BLaER1 (cell line): ENCODE measurements at regions not wholly inside any gene's neighbourhood (a gene's known extent, or its start where the extent isn't known, plus 50 kb on each side); places are given as distances from the start of the nearest gene placed in this dataset.

ENCODE experiments used
- H3K27ac ChIP-seq: shearing (Covaris generic); formaldehyde crosslinking; 2 replicates; pipeline ENCODE4 v1.8.1; 2022
- H3K27me3 ChIP-seq: shearing (Covaris generic); formaldehyde crosslinking; 2 replicates; pipeline ENCODE4 v1.8.1; 2022
- H3K36me3 ChIP-seq: shearing (Covaris generic); formaldehyde crosslinking; 2 replicates; pipeline ENCODE4 v1.8.1; 2022
- H3K4me1 ChIP-seq: shearing (Covaris generic); formaldehyde crosslinking; 2 replicates; pipeline ENCODE4 v1.8.1; 2022
- H3K4me2 ChIP-seq: shearing (Covaris generic); formaldehyde crosslinking; 2 replicates; pipeline ENCODE4 v1.8.1; 2022
- H3K4me3 ChIP-seq: shearing (Covaris generic); formaldehyde crosslinking; 2 replicates; pipeline ENCODE4 v1.8.1; 2022
- H3K9ac ChIP-seq: shearing (Covaris generic); formaldehyde crosslinking; 2 replicates; pipeline ENCODE4 v1.8.1; 2022
- H3K9me3 ChIP-seq: shearing (Covaris generic); formaldehyde crosslinking; 2 replicates; pipeline ENCODE4 v1.8.1; 2022
- H4K20me1 ChIP-seq: shearing (Covaris generic); formaldehyde crosslinking; 2 replicates; pipeline ENCODE4 v1.8.1; 2022
- Cebpa-rat ChIP-seq: shearing (Covaris generic); IDR thresholded peaks from 2 replicates; pipeline ENCODE4 v1.8.1; 2022

DNA sequence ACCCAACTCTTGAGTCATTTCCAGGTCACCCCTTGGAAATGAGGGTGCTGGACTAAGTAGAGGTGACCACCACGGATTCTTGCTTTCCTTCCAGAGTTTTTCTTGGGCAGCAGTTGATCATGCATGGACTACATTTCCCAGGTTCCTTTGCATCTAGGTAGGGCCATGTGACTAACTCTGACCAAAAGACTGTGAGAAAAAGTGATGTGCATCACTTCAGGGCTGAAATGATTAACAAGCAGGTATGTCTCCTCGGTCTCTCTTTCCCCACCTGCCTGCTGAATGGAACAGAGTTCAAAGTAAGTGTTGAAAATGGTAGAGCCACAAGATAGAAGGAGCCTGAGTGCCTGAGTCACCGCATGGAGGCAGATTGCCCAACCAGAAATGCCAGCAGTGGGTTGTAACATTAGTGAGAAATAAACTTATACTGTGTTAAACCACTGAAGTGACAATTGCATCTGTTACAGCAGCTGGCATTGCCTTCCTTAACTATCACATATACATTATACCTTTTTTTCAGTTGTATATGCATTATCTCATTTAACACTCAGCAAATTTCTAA is 113.5 kb downstream of the MN1 start:
- Histone ChIP-seq H3K9me3 (peaks cover 9% of the 10 kb centered on the region; the same call in 1 of the 2 replicates), H4K20me1 (no peaks in the 10 kb centered on the region), H3K9ac (no peak overlapping the region), H3K4me1 (no peaks in the 10 kb centered on the region), H3K27ac (no peak overlapping the region), H3K4me2 (no peak overlapping the region), H3K27me3 (no peaks in the 10 kb centered on the region), H3K36me3 (no peaks in the 10 kb centered on the region), H3K4me3 (no peak overlapping the region)
- no peak for TF ChIP-seq Cebpa-rat

DNA sequence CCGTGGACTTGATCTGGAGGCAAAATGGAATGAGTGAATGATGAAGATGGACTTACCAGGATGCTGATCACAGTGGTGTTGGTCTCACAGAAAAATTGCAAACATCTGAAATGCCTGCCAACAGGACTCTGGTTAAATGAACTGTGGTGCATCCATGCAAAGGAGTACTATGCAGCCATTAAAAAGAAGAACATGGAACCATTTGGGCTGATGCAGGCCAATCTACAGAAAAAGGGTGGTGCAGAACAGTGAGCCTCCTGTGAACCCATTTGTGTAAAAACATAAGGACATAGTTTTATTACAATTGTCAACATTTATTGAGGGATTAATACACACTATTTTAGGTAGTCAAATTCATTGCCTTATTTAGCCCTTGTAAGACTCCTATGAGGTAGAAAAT is 111.9 kb downstream of the MN1 start:
- H3K4me1 ChIP-seq: no peaks in the 10 kb centered on the region
- no peaks in the 10 kb centered on the region for H3K36me3 ChIP-seq
- TF ChIP-seq Cebpa-rat: no peak
- H3K27me3 ChIP-seq: no peaks in the 10 kb centered on the region
- H3K27ac ChIP-seq: no peak overlapping the region
- H3K4me2 ChIP-seq: no peak overlapping the region
- no peak overlapping the region for H3K4me3 ChIP-seq
- no peaks in the 10 kb centered on the region for H4K20me1 ChIP-seq
- no peak overlapping the region for H3K9ac ChIP-seq
- peaks cover 9% of the 10 kb centered on the region; the same call in 1 of the 2 replicates for H3K9me3 ChIP-seq

DNA sequence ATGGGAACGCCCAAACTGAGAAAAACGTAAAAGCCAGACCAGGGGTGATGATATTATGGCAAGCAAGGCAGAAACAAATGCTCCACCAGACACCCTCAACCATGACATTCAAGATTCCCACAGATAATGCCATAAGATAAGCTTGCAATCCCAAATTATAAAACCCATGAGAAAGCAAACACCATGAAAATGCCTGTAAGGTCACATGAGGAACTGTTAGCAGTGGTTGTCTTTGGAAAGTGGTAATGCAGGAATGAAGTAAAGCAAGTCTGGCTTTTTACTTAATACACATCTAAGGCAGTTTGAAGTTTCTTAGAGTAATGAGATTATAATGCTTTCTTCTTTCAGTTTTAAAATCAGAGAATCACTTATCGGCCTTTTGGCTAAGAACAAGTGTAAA is 111.0 kb downstream of the MN1 start:
- no peak for TF ChIP-seq Cebpa-rat

DNA sequence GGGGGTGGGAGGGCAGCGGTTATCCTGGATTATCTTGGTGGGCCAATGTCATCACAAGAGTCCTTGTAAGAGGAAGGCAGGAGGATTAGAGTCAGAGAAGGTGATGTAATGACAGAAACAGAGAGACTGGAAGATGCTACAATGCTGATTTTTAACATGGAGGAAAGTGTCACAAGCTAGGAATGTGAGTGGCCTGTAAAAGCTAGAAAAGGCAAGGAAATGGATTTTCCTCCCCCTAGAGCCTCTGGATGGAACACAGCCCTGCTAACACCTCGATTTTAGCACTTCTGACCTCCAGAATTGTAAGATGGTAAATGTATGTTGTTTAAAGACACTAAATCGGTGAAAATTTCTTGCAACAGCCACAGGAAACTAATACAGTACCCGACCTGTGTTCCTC is 109.3 kb downstream of the MN1 start:
- Histone ChIP-seq H3K27ac (no peak overlapping the region), H3K4me3 (no peak overlapping the region), H3K36me3 (no peaks in the 10 kb centered on the region), H3K27me3 (no peaks in the 10 kb centered on the region), H3K9me3 (peaks cover 22% of the 10 kb centered on the region), H3K9ac (no peak overlapping the region), H3K4me2 (no peak overlapping the region), H3K4me1 (no peaks in the 10 kb centered on the region), H4K20me1 (no peaks in the 10 kb centered on the region)
- no peak for TF ChIP-seq Cebpa-rat

More for the DNA sequence above, 111.0 kb downstream of the MN1 start:
- Histone ChIP-seq H3K27ac (no peak overlapping the region), H3K4me3 (no peak overlapping the region), H4K20me1 (no peaks in the 10 kb centered on the region), H3K4me1 (no peaks in the 10 kb centered on the region), H3K9me3 (peaks cover 9% of the 10 kb centered on the region; the same call in 1 of the 2 replicates), H3K36me3 (no peaks in the 10 kb centered on the region), H3K27me3 (no peaks in the 10 kb centered on the region), H3K9ac (no peak overlapping the region), H3K4me2 (no peak overlapping the region)

DNA sequence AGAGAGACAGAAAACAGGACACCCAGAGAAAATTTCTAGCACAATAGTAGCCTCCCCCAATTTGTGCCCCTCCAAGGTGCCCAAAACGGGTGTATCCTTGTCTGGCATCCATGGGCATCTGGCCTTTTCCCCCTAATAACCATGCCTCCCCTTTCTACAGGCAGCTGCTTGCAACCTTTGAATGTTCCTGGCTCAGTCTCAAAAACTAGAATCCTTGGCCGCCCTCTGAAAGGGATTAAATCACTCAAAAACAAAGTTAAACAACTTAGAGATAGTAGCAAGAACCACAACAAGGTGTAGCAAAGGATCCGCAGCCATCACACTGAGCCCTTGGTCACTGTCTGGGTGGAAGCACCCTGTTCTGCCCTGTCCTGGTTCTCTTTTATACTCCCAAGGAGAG is 105.6 kb downstream of the MN1 start:
- no peak overlapping the region for H3K27ac ChIP-seq
- peaks cover 24% of the 10 kb centered on the region for H3K9me3 ChIP-seq
- H3K4me2 ChIP-seq: no peak overlapping the region
- H3K27me3 ChIP-seq: no peaks in the 10 kb centered on the region
- no peaks in the 10 kb centered on the region for H3K36me3 ChIP-seq
- no peak for TF ChIP-seq Cebpa-rat
- peaks cover 20% of the 10 kb centered on the region for H3K4me1 ChIP-seq
- no peak overlapping the region for H3K9ac ChIP-seq
- no peak overlapping the region for H3K4me3 ChIP-seq
- H4K20me1 ChIP-seq: no peaks in the 10 kb centered on the region

DNA sequence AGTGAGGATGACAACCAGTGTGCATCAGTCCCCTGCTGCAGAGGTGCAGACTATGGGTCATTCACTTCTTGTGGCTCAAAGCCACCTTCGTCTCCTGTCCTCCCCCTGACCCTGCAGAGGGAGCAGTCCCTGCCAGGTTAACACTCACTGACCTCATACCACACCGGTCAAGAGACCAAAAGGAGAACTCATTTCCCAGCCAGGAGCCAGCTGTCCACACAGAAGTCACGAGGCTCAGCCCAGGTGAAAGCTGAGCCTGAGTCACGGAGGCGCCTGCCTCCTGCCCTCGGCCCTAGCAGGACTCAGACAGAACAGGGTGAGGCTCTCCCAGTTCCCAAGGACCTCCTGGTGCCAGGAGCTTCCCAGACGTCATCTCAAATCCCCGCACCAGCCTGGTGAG is 103.7 kb downstream of the MN1 start:
- H3K9ac ChIP-seq: no peak overlapping the region
- no peaks in the 10 kb centered on the region for H3K27me3 ChIP-seq
- H3K9me3 ChIP-seq: peaks cover 36% of the 10 kb centered on the region
- H3K4me1 ChIP-seq: peaks cover 20% of the 10 kb centered on the region
- H4K20me1 ChIP-seq: no peaks in the 10 kb centered on the region
- H3K27ac ChIP-seq: no peak overlapping the region
- no peak for TF ChIP-seq Cebpa-rat
- no peak overlapping the region for H3K4me2 ChIP-seq
- H3K4me3 ChIP-seq: no peak overlapping the region
- no peaks in the 10 kb centered on the region for H3K36me3 ChIP-seq
